GM18873 (cell line): ENCODE measurements at regions not wholly inside any gene's neighbourhood (a gene's known extent, or its start where the extent isn't known, plus 50 kb on each side); places are given as distances from the start of the nearest gene placed in this dataset.
"Not testable (repeated sequence)": the region's sequence is repeated elsewhere in the genome, so short reads cannot be mapped to it uniquely, and the experiment has no call there.

Source experiments
- ATAC-seq: cut with Tn5 transposase; IDR thresholded peaks from one replicate; pipeline ENCODE4 v1.9.1; 2021; ENCODE audit warnings: mild to moderate bottlenecking, moderate library complexity, moderate number of reproducible peaks; ENCODE audit not compliant: unreplicated experiment, low FRiP score

- ATAC-seq = no peak
These were observed 261.8 kb upstream of the EDNRA start for GRCh38 chr4:147219145-147219544.

GRCh38 chr4:147220833-147221232, 260.1 kb upstream of the EDNRA start:
- no peak for ATAC-seq

- no peak for ATAC-seq
These were observed 258.0 kb upstream of the EDNRA start for GRCh38 chr4:147222906-147223305.

GRCh38 chr4:147223576-147223975, 257.3 kb upstream of the EDNRA start:
- no peak for ATAC-seq

GRCh38 chr4:147236806-147237205, 244.1 kb upstream of the EDNRA start:
- ATAC-seq = no peak

GRCh38 chr4:147244786-147245185, 236.1 kb upstream of the EDNRA start:
- no peak for ATAC-seq

- no peak for ATAC-seq
These were observed 234.8 kb upstream of the EDNRA start for GRCh38 chr4:147246096-147246495.

GRCh38 chr4:147246528-147246927, 234.4 kb upstream of the EDNRA start:
- not testable (repeated sequence) for ATAC-seq

- no peak for ATAC-seq
These were observed 233.3 kb upstream of the EDNRA start for GRCh38 chr4:147247579-147247978.

GRCh38 chr4:147250062-147250461, 230.8 kb upstream of the EDNRA start:
- ATAC-seq = no peak

GRCh38 chr4:147255268-147255667, 225.6 kb upstream of the EDNRA start:
- not testable (repeated sequence) for ATAC-seq

GRCh38 chr4:147259271-147259670, 221.6 kb upstream of the EDNRA start:
- not testable (repeated sequence) for ATAC-seq

GRCh38 chr4:147284256-147284835, 196.6 kb upstream of the EDNRA start:
- ATAC-seq = no peak

- ATAC-seq = no peak
These were observed 196.0 kb upstream of the EDNRA start for GRCh38 chr4:147284935-147285334.

- ATAC-seq = no peak
These were observed 195.1 kb upstream of the EDNRA start for GRCh38 chr4:147285751-147286150.

- ATAC-seq = no peak
These were observed 193.9 kb upstream of the EDNRA start for GRCh38 chr4:147286846-147287587.

GRCh38 chr4:147287588-147287890, 193.4 kb upstream of the EDNRA start:
- ATAC-seq = no peak

- ATAC-seq = no peak
These were observed 192.4 kb upstream of the EDNRA start for GRCh38 chr4:147288512-147288911.

- ATAC-seq = no peak
These were observed 191.7 kb upstream of the EDNRA start for GRCh38 chr4:147289181-147289580.

GRCh38 chr4:147292604-147293313, 188.1 kb upstream of the EDNRA start:
- not testable (repeated sequence) for ATAC-seq

- ATAC-seq = not testable (repeated sequence)
These were observed 187.6 kb upstream of the EDNRA start for GRCh38 chr4:147293314-147293677.

GRCh38 chr4:147299205-147299604, 181.7 kb upstream of the EDNRA start:
- no peak for ATAC-seq
